CD4-positive, alpha-beta T cell treated with Interleukin-21 for 1 hour (primary cell): ENCODE measurements at regions not wholly inside any gene's neighbourhood (a gene's known extent, or its start where the extent isn't known, plus 50 kb on each side); places are given as distances from the start of the nearest gene placed in this dataset.
"Not testable (repeated sequence)": the region's sequence is repeated elsewhere in the genome, so short reads cannot be mapped to it uniquely, and the experiment has no call there.

ENCODE experiments used
- DNase-seq: peaks from one replicate; pipeline ENCODE4 v3.0.0-alpha.2; 2020

GRCh38 chr7:65519751-65520150, 146.1 kb downstream of the ZNF92 start:
- DNase-seq: not testable (repeated sequence)

DNA sequence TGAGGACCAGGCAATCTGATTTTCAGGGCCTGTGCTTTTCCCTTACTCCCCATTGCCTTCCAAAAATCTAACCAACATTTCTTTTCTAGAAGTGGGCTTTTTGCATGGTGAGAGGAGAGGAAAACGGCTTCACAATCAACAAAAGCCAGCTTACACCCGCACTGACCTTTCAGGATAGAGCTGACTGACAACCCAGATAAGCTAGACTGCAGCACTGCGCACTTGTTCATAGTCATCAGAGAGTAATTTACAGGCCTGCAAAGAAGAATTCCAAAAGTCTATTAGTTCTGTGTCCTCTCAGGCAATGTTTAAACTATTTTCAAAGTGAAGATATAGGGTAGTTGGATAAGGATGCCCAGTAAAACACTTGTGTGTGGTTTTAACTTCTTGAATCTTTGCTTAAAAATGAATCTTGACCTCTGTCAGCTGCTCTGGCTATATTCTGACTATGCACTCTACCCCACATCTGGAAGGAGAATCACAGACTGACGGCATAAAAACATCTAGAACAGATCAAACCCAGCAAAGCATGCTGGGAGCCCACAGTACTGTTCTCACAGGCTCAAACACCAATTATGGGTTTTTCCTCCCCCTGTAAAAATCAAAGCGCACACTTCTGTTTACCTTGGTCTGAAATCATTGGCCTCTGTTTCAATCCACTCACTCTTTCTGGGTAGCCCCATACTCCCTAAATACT, 172.0 kb downstream of the ZNF92 start:
- not testable (repeated sequence) for DNase-seq

DNA sequence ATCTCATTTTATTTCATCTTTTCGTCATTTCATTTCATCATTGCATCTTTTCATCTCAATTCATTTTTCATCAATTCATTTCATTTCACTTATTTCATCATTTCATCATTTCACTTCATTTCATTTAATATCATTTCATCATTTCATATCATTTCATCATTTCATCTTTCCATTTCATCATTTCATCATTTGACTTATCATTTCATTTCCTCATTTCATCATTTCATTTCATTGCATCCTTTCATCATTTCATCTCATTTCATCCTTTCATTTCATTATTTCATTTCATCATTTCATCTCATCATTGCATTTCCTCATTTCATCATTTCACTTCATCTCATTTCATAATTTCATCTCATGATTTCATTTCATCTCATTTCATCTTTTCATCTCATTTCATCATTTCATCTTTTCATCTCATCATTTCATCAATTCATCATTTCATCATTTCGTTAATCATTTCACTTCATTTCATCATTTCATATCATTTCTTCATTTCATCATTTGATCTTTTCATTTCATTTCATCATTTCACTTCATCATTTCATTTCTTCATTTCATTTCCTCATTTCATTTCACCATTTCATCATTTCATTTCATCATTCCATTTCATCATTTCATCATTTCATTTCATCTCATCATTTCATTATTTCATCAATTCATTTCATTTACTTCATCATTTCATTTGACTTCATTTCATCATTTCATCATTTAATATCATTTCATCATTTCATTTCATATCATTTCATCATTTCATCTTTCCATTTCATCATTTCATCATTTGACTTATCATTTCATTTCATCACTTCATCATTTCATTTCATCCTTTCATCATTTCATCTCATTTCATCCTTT, 176.2 kb downstream of the ZNF92 start:
- DNase-seq: not testable (repeated sequence)

GRCh38 chr7:65550444-65550809, 176.8 kb downstream of the ZNF92 start:
- DNase-seq: not testable (repeated sequence)

DNA sequence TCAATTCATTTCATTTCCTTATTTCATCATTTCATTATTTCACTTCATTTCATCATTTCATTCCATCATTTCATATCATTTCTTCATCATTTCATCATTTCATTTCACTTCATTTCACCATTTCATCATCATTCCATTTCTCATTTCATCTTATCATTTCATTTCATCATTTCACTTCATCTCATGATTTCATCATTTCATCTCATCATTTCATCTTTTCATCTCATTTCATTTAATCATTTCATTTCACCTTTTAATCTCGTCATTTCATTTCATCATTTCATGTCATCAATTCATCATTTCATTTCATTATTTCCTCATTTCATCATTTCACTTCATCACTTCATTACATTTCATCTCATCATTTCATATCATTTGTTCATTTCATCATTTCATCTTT, 177.4 kb downstream of the ZNF92 start:
- not testable (repeated sequence) for DNase-seq

GRCh38 chr7:65554553-65555476, 181.2 kb downstream of the ZNF92 start:
- DNase-seq: not testable (repeated sequence)

- DNase-seq: not testable (repeated sequence)
Observed at GRCh38 chr7:65558584-65558983, 184.9 kb downstream of the ZNF92 start.

DNA sequence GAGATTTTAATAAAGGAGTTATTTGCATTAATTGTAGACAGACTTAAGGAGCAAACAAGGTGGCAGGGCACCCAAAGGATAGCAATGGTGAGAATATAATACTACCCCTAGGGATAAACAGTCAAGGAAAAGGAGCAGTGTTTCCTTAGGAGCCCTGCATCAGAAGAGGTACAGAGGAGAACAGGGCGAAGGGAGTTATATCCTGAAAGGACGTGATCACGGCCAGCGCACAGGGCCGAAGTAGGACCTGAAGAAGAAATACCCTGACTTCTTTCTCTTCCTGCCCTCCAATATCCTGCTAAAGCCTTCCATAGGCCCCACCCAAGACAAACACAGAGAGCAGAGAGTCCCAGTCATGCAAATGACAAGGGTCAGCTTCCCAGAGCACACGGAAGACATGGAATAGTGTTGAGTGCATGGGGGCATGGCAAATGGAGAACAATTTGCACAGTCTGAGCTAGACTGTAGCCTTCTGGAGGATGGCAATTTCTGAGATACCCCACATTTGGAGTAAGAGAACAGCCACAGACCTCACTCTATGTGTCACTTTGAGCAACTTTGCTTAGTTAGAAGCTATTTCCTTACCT, 188.2 kb downstream of the ZNF92 start:
- DNase-seq: not testable (repeated sequence)

- not testable (repeated sequence) for DNase-seq
Observed at GRCh38 chr7:65562522-65562921, 188.9 kb downstream of the ZNF92 start.

GRCh38 chr7:65563333-65563732, 189.7 kb downstream of the ZNF92 start:
- DNase-seq: not testable (repeated sequence)

DNA sequence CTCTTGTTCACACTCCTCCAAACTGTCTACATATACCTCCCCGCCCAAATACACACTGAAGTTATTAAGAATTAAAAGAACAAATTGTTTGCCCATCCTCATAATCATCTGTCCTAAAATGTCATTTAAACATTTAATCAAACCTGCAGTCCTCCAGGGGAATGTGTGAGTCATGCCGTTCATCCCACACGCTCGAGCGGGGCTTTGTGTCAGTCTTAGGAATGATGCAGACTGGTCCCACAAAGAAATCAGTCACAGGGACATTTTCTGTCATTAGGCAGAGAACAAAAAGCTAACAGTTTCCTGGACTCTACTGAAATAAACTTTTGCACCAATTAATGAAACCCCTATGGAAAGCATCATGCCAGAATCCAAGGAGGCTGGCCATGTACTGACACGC, 194.6 kb downstream of the ZNF92 start:
- DNase-seq: not testable (repeated sequence)

DNA sequence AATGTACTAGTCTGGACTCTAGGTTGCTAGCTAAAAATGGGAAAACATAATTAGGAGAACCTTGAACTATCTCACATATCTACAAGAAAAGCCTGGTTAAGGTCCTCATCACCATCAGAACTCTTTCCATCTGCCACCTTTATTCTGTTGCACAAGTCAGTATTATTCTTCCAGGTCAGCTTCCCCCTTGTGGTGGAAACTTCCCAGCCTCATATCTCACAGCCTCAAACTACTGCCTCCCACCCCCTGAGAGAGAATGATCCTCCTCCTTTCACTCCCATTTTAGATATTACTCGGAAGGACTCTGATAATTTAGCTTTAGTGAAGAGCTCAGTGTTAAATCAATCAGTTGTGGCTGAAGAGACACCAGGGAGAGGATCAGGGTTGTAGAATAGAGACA, 197.3 kb downstream of the ZNF92 start:
- DNase-seq: not testable (repeated sequence)

GRCh38 chr7:65572581-65572980, 198.9 kb downstream of the ZNF92 start:
- DNase-seq: not testable (repeated sequence)

GRCh38 chr7:65576370-65576769, 202.7 kb downstream of the ZNF92 start:
- DNase-seq: not testable (repeated sequence)

- DNase-seq: not testable (repeated sequence)
Observed at GRCh38 chr7:65582518-65583119, 209.0 kb downstream of the ZNF92 start.

GRCh38 chr7:65602495-65602894, 228.8 kb downstream of the ZNF92 start:
- not testable (repeated sequence) for DNase-seq

DNA sequence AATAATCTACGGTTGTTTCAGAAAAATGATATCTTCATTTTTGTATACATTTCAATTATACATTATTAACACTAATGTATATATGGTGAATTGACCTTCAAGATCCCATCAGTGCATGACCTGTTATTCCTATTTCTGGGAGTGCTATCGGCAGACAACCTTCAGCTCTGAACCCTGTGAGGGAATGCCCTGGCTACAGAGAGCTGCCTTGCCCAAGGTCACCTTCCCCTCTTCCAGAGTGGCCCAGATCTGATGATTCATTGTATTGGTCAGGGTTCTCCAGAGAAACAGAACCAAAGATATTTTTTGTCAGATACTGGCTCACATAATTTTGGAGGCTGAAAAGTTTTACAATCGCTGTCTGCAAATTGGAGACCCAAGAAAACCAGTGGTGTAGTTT, 235.5 kb downstream of the ZNF92 start:
- no peak for DNase-seq

GRCh38 chr7:65613644-65614289, 240.1 kb downstream of the ZNF92 start:
- DNase-seq: not testable (repeated sequence)

GRCh38 chr7:65616111-65616510, 242.5 kb downstream of the ZNF92 start:
- not testable (repeated sequence) for DNase-seq

DNA sequence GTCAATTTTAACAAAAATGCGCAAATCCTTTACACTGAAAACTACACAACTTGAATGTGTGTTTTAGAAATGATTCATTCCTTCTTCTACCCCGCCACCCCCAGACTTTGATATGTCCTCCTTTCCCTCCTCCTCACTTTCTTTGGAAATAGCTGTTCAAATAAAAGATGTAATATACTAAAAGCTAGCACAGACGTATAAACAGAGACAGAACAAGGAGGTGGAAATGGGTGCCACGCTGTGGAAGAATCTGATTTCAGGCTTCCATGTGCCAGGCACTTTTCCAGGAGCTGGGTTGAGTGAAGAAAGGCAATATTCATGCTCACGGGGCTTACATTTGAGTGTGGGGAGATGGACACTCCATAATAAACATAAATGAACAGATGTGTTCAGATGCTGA, 246.6 kb downstream of the ZNF92 start:
- not testable (repeated sequence) for DNase-seq

GRCh38 chr7:65621580-65622201, 248.0 kb downstream of the ZNF92 start:
- peak; percentile 16 for DNase-seq
